HG03095 (cell line): ENCODE measurements at regions not wholly inside any gene's neighbourhood (a gene's known extent, or its start where the extent isn't known, plus 50 kb on each side); places are given as distances from the start of the nearest gene placed in this dataset.

Experiments
- ATAC-seq: cut with Tn5 transposase; IDR thresholded peaks from one replicate; pipeline ENCODE4 v1.9.1; 2021; ENCODE audit warnings: moderate library complexity; ENCODE audit not compliant: unreplicated experiment

- ATAC-seq: no peak
Measured at GRCh38 chr14:76974365-76974764, 54.1 kb downstream of the IRF2BPL start.

- no peak for ATAC-seq
Measured at GRCh38 chr14:76971549-76971948, 57.0 kb downstream of the IRF2BPL start.

- ATAC-seq: no peak
Measured at GRCh38 chr14:76968621-76969063, 59.9 kb downstream of the IRF2BPL start.

- ATAC-seq: no peak
Measured at GRCh38 chr14:76967788-76968187, 60.7 kb downstream of the IRF2BPL start.

GRCh38 chr14:76965232-76965631, 63.3 kb downstream of the IRF2BPL start:
- ATAC-seq: no peak

GRCh38 chr14:76964695-76965094, 63.8 kb downstream of the IRF2BPL start:
- no peak for ATAC-seq

GRCh38 chr14:76963372-76963771, 65.1 kb downstream of the IRF2BPL start:
- ATAC-seq: no peak

- ATAC-seq: no peak
Measured at GRCh38 chr14:76962303-76962660, 66.2 kb downstream of the IRF2BPL start.

- peak; percentile 65 for ATAC-seq
Measured at GRCh38 chr14:76961631-76962302, 66.7 kb downstream of the IRF2BPL start.

GRCh38 chr14:76958980-76959710, 69.4 kb downstream of the IRF2BPL start:
- peak; percentile 33 for ATAC-seq

GRCh38 chr14:76958020-76958979, 70.2 kb downstream of the IRF2BPL start:
- ATAC-seq: no peak

- ATAC-seq: no peak
Measured at GRCh38 chr14:76957224-76957891, 71.2 kb downstream of the IRF2BPL start.

- peak; percentile 18 for ATAC-seq
Measured at GRCh38 chr14:76956316-76957090, 72.0 kb downstream of the IRF2BPL start.

GRCh38 chr14:76955575-76956315, 72.8 kb downstream of the IRF2BPL start:
- peak; percentile 32 for ATAC-seq

- ATAC-seq: no peak
Measured at GRCh38 chr14:76954394-76955190, 73.9 kb downstream of the IRF2BPL start.

GRCh38 chr14:76953311-76953945, 75.1 kb downstream of the IRF2BPL start:
- no peak for ATAC-seq

GRCh38 chr14:76951166-76951565, 77.3 kb downstream of the IRF2BPL start:
- ATAC-seq: no peak
